ENCODE measurements at regions not wholly inside any gene's neighbourhood (a gene's known extent, or its start where the extent isn't known, plus 50 kb on each side); places are given as distances from the start of the nearest gene placed in this dataset.

GRCh38 chr11:10908215-10908951 is 50.5 kb upstream of the ZBED5 start:
- DNase-seq (ENCODE audit: low read depth) = peak; percentile 67
- in situ Hi-C loops (cut with HindIII; ENCODE audit: low pct_unique_long_range_greater_than_20kb, low sequenced_read_pairs) = no loop called here

Measured in Caki2 (cell line).